Activated CD4-positive, alpha-beta T cell treated with anti-CD3 and anti-CD28 coated beads, Interleukin-2, amount 10 ng/mL, durations not matched to agents 24 days and 14 days (primary cell): ENCODE measurements at regions not wholly inside any gene's neighbourhood (a gene's known extent, or its start where the extent isn't known, plus 50 kb on each side); places are given as distances from the start of the nearest gene placed in this dataset.

Source experiments
- DNase-seq: peaks from one replicate; pipeline ENCODE4 v3.0.0; 2022
- H3K27ac Mint-ChIP-seq: one replicate; pipeline ENCODE4 v1.8.0; 2022; ENCODE audit warnings: mild to moderate bottlenecking, mixed read lengths
- H3K27me3 Mint-ChIP-seq: one replicate; pipeline ENCODE4 v1.8.0; 2022; ENCODE audit warnings: mixed read lengths
- H3K36me3 Mint-ChIP-seq: one replicate; pipeline ENCODE4 v1.8.0; 2022; ENCODE audit warnings: low read depth, mild to moderate bottlenecking, mixed read lengths
- H3K4me1 Mint-ChIP-seq: one replicate; pipeline ENCODE4 v1.8.0; 2021; ENCODE audit warnings: mixed read lengths
- H3K4me3 Mint-ChIP-seq: one replicate; pipeline ENCODE4 v1.8.0; 2022; ENCODE audit warnings: mild to moderate bottlenecking, moderate library complexity, mixed read lengths
- H3K9me3 Mint-ChIP-seq: one replicate; pipeline ENCODE4 v1.8.0; 2021; ENCODE audit warnings: mixed read lengths
- intact Hi-C: fragments of 100-400 bp; cut with micrococcal nuclease; formaldehyde crosslinking; loops from one replicate; pipeline ENCODE4 v1.15.1; 2023

- H3K4me3 Mint-ChIP-seq = no peak overlapping the region
- intact Hi-C loops = no loop called here
- no peaks in the 10 kb centered on the region for H3K27me3 Mint-ChIP-seq
These were observed 263.4 kb downstream of the OLFM3 start for GRCh38 chr1:101733340-101733739.

GRCh38 chr1:101738475-101738874, 258.3 kb downstream of the OLFM3 start:
- Mint-ChIP-seq H3K9me3 (no peaks in the 10 kb centered on the region), H3K4me1 (no peaks in the 10 kb centered on the region), H3K27me3 (no peaks in the 10 kb centered on the region), H3K27ac (no peak overlapping the region), H3K36me3 (no peaks in the 10 kb centered on the region), H3K4me3 (no peak overlapping the region)
- DNase-seq = no peak
- intact Hi-C loops = no loop called here

More at GRCh38 chr1:101733340-101733739, 263.4 kb downstream of the OLFM3 start:
- Mint-ChIP-seq H3K9me3 (no peaks in the 10 kb centered on the region), H3K27ac (no peak overlapping the region), H3K36me3 (no peaks in the 10 kb centered on the region), H3K4me1 (no peaks in the 10 kb centered on the region)
- no peak for DNase-seq

- no peaks in the 10 kb centered on the region for H3K27me3 Mint-ChIP-seq
- DNase-seq = no peak
These were observed 257.6 kb downstream of the OLFM3 start for GRCh38 chr1:101739146-101739545.

GRCh38 chr1:101739826-101740330, 256.8 kb downstream of the OLFM3 start:
- Mint-ChIP-seq H3K27me3 (no peaks in the 10 kb centered on the region), H3K36me3 (no peaks in the 10 kb centered on the region), H3K4me1 (no peaks in the 10 kb centered on the region), H3K27ac (no peak overlapping the region), H3K9me3 (no peaks in the 10 kb centered on the region), H3K4me3 (no peak overlapping the region)
- intact Hi-C loops = no loop called here
- DNase-seq = no peak

More at GRCh38 chr1:101739146-101739545, 257.6 kb downstream of the OLFM3 start:
- Mint-ChIP-seq H3K27ac (no peak overlapping the region), H3K4me1 (no peaks in the 10 kb centered on the region), H3K9me3 (no peaks in the 10 kb centered on the region), H3K4me3 (no peak overlapping the region), H3K36me3 (no peaks in the 10 kb centered on the region)
- intact Hi-C loops = no loop called here

GRCh38 chr1:101741910-101742309, 254.8 kb downstream of the OLFM3 start:
- DNase-seq = no peak
- H3K27me3 Mint-ChIP-seq = no peaks in the 10 kb centered on the region
- intact Hi-C loops = no loop called here
- no peak overlapping the region for H3K27ac Mint-ChIP-seq
- no peaks in the 10 kb centered on the region for H3K9me3 Mint-ChIP-seq
- H3K4me1 Mint-ChIP-seq = no peaks in the 10 kb centered on the region
- H3K36me3 Mint-ChIP-seq = no peaks in the 10 kb centered on the region
- no peak overlapping the region for H3K4me3 Mint-ChIP-seq

GRCh38 chr1:101742509-101742908, 254.2 kb downstream of the OLFM3 start:
- Mint-ChIP-seq H3K4me1 (no peaks in the 10 kb centered on the region), H3K4me3 (no peak overlapping the region), H3K36me3 (no peaks in the 10 kb centered on the region), H3K9me3 (no peaks in the 10 kb centered on the region), H3K27me3 (no peaks in the 10 kb centered on the region), H3K27ac (no peak overlapping the region)
- DNase-seq = no peak
- intact Hi-C loops = no loop called here

GRCh38 chr1:101745551-101746270, 251.0 kb downstream of the OLFM3 start:
- intact Hi-C loops = no loop called here
- no peaks in the 10 kb centered on the region for H3K9me3 Mint-ChIP-seq
- no peaks in the 10 kb centered on the region for H3K36me3 Mint-ChIP-seq
- no peak overlapping the region for H3K27ac Mint-ChIP-seq
- no peak overlapping the region for H3K4me3 Mint-ChIP-seq
- H3K4me1 Mint-ChIP-seq = no peaks in the 10 kb centered on the region
- DNase-seq = no peak
- no peaks in the 10 kb centered on the region for H3K27me3 Mint-ChIP-seq

GRCh38 chr1:101748077-101748476, 248.6 kb downstream of the OLFM3 start:
- H3K27me3 Mint-ChIP-seq = no peaks in the 10 kb centered on the region
- H3K27ac Mint-ChIP-seq = no peak overlapping the region
- no peak overlapping the region for H3K4me3 Mint-ChIP-seq
- no peaks in the 10 kb centered on the region for H3K36me3 Mint-ChIP-seq
- intact Hi-C loops = no loop called here
- no peak for DNase-seq
- no peaks in the 10 kb centered on the region for H3K9me3 Mint-ChIP-seq
- H3K4me1 Mint-ChIP-seq = no peaks in the 10 kb centered on the region
